Tibial artery (tissue), 4 donors: ENCODE measurements at regions not wholly inside any gene's neighbourhood (a gene's known extent, or its start where the extent isn't known, plus 50 kb on each side); places are given as distances from the start of the nearest gene placed in this dataset.

ENCODE experiments used
- DNase-seq, 2 donors: peaks; one replicate each; pipeline ENCODE4 v3.0.0-alpha.2; 2019
- H3K27ac ChIP-seq, 2 donors: fragments of 200-600 bp; sonication (generic) in 1 of 2; 1 replicate in 1 of 2; 2 replicates in 1 of 2; pipeline ENCODE4 v1.5.1; 2018 to 2019; ENCODE audit warnings: mild to moderate bottlenecking in 1 of 2
- H3K27me3 ChIP-seq, 2 donors: fragments of 200-600 bp; sonication (generic) in 1 of 2; one replicate each; pipeline versions ENCODE4 v1.5.1 to v1.6.0; 2016 to 2019
- H3K36me3 ChIP-seq, 3 donors: fragments of 200-600 bp; sonication (generic) in 2 of 3; one replicate each; pipeline ENCODE4 v1.5.1; 2016 to 2019; ENCODE audit warnings: mild to moderate bottlenecking in 2 of 3
- H3K4me1 ChIP-seq, 4 donors: fragments of 200-600 bp; sonication (generic) in 2 of 4; 1 replicate in 3 of 4; 2 replicates in 1 of 4; pipeline ENCODE4 v1.5.1; 2016 to 2019
- H3K4me3 ChIP-seq, 2 donors: fragments of 200-600 bp; sonication (generic) in 1 of 2; 1 replicate in 1 of 2; 2 replicates in 1 of 2; pipeline ENCODE4 v1.5.1; 2018 to 2019; ENCODE audit warnings: mild to moderate bottlenecking in 2 of 2
- H3K9me3 ChIP-seq, 3 donors: fragments of 200-600 bp; sonication (generic) in 1 of 3; one replicate each; pipeline ENCODE4 v1.5.1; 2016 to 2019
- CTCF ChIP-seq, 2 experiments: fragments of 200-600 bp in 1 of 2; fragments of 450-650 bp in 1 of 2; IDR thresholded peaks; one replicate each; pipeline ENCODE4 v1.5.1; 2017 to 2019; ENCODE audit warnings: antibody characterized with exemption in 2 of 2, mild to moderate bottlenecking in 1 of 2, moderate library complexity in 1 of 2
- intact Hi-C: fragments of 100-400 bp; cut with DNase I; formaldehyde crosslinking; loops from one replicate; pipeline ENCODE4 v1.15.0; 2023; ENCODE audit warnings: low total_unique reads

DNA sequence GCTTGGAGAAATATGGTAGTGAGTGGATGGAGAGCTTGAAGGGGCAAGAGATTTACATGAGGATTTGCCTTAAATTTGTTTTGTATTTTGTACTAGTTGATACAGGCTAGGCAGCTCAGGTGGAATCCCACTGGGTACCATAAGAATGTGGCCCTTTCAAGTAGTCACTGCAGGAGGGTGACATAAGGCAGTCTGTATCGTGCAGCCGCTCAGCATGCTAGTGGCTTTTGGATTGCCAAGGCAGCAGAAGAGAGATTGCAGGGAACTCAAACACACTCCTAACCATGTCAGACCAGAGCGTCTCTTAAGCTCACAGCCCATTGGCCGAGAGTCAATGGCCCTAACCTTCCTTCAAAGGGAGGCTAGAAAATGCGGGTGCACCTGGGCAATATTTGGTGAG lies 420.0 kb downstream of the ADGRL2 start:
- H3K4me3 ChIP-seq: no peak overlapping the region
- H3K9me3 ChIP-seq: no peaks in the 10 kb centered on the region
- H3K36me3 ChIP-seq: no peaks in the 10 kb centered on the region
- H3K27ac ChIP-seq: no peak overlapping the region
- intact Hi-C loops: no loop called here
- no peak for DNase-seq
- H3K4me1 ChIP-seq: peaks cover 0 to 12% (median 10%) of the 10 kb centered on the region in 4 donors
- no peaks in the 10 kb centered on the region for H3K27me3 ChIP-seq
- TF ChIP-seq CTCF (IDR thresholded peaks at IDR 0.05): no peak

- Histone ChIP-seq H3K27me3 (no peaks in the 10 kb centered on the region), H3K9me3 (no peaks in the 10 kb centered on the region), H3K27ac (no peak overlapping the region), H3K36me3 (no peaks in the 10 kb centered on the region), H3K4me1 (peaks cover 0 to 11% (median 1%) of the 10 kb centered on the region in 4 donors), H3K4me3 (no peak overlapping the region)
- no peak for TF ChIP-seq CTCF (IDR thresholded peaks at IDR 0.05)
- intact Hi-C loops: no loop called here
- no peak for DNase-seq
These were observed 419.1 kb downstream of the ADGRL2 start for GRCh38 chr1:82219841-82220240.

- Histone ChIP-seq H3K4me3 (no peak overlapping the region), H3K4me1 (peaks cover 0 to 9% (median 0%) of the 10 kb centered on the region in 4 donors), H3K27ac (no peak overlapping the region), H3K27me3 (no peaks in the 10 kb centered on the region), H3K36me3 (no peaks in the 10 kb centered on the region), H3K9me3 (no peaks in the 10 kb centered on the region)
- intact Hi-C loops: no loop called here
- no peak for DNase-seq
- TF ChIP-seq CTCF (IDR thresholded peaks at IDR 0.05): no peak
These were observed 418.1 kb downstream of the ADGRL2 start for GRCh38 chr1:82218846-82219245.

- no peak overlapping the region for H3K4me3 ChIP-seq
- H3K27me3 ChIP-seq: no peaks in the 10 kb centered on the region
- no peak for TF ChIP-seq CTCF (IDR thresholded peaks at IDR 0.05)
- no peak for DNase-seq
- intact Hi-C loops: no loop called here
- H3K36me3 ChIP-seq: no peaks in the 10 kb centered on the region
- H3K9me3 ChIP-seq: no peaks in the 10 kb centered on the region
- H3K4me1 ChIP-seq: peaks cover 0 to 9% (median 0%) of the 10 kb centered on the region in 4 donors
- H3K27ac ChIP-seq: no peak overlapping the region
These were observed 415.1 kb downstream of the ADGRL2 start for GRCh38 chr1:82215853-82216175.

DNA sequence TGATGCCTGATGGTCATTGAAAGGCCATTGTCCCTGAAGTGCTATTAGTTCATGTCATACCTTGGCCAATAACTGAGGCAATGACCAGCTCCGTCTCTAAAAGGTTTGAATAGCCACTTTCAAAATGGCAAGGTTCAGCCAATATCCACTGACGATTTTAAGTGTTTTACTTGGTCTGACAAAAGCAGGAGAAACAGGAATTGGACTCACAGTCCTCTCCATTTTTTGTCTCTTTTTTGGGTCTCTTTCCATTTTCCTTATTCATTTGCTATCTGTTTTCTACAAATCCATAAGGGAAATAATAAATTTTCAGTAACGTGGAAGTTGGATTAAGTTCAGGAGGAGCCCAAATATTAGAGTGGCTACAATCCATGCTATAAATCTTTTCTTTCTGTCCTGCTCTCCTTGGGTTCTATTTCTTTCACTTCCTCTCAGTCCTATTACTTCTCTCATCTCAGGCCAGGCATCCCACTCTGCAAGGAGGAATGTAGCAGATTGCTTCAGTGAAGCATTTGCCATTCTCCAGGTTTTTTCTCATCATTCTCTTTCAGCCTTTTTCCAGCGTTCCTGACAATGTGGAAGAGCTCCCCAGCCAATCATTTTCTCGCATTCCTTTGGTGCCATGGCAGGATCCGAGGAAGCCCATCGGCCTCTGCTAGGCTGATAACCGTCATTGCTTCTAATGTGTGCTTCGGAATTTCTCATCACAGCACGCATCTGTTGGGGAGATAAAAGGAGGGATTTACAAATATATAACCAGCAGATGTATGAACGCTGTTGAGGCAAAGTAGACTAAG lies 414.5 kb downstream of the ADGRL2 start:
- Histone ChIP-seq H3K4me1 (peaks cover 0 to 9% (median 0%) of the 10 kb centered on the region in 4 donors), H3K27me3 (no peaks in the 10 kb centered on the region), H3K4me3 (no peak overlapping the region), H3K27ac (no peak overlapping the region), H3K9me3 (no peaks in the 10 kb centered on the region), H3K36me3 (no peaks in the 10 kb centered on the region)
- no peak for TF ChIP-seq CTCF (IDR thresholded peaks at IDR 0.05)
- no peak for DNase-seq
- intact Hi-C loops: no loop called here
